ENCODE measurements at regions not wholly inside any gene's neighbourhood (a gene's known extent, or its start where the extent isn't known, plus 50 kb on each side); places are given as distances from the start of the nearest gene placed in this dataset.

DNA sequence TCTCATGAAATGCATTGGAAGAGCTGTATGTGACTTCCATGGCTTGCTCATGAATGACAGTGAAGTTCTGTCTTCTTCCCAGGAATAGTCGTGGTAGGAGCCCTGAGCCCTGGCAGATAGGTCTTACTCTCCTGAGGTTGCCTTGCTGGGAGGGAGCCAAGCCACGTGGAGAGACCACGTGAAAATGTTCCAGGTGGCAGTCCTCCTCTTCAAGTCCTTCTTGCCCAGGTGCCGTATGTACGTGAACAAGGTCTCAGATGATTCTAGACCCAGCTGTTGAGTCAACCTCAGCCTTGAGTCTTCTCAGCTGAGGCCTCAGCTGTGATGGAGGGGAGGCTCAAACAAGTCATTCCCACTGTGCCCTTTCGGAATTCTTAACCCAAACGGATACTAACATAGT is 192.4 kb upstream of the PRDM1 start:
- TF ChIP-seq, protein P1, sequence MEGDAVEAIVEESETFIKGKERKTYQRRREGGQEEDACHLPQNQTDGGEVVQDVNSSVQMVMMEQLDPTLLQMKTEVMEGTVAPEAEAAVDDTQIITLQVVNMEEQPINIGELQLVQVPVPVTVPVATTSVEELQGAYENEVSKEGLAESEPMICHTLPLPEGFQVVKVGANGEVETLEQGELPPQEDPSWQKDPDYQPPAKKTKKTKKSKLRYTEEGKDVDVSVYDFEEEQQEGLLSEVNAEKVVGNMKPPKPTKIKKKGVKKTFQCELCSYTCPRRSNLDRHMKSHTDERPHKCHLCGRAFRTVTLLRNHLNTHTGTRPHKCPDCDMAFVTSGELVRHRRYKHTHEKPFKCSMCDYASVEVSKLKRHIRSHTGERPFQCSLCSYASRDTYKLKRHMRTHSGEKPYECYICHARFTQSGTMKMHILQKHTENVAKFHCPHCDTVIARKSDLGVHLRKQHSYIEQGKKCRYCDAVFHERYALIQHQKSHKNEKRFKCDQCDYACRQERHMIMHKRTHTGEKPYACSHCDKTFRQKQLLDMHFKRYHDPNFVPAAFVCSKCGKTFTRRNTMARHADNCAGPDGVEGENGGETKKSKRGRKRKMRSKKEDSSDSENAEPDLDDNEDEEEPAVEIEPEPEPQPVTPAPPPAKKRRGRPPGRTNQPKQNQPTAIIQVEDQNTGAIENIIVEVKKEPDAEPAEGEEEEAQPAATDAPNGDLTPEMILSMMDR (IDR thresholded peaks at IDR 0.05; ENCODE audit: control extremely low read depth, extremely low read depth): no peak
- Histone ChIP-seq H3K4me3 (no peak overlapping the region), H3K4me1 (ENCODE audit: control insufficient read depth in 5 of 5, insufficient read depth in 5 of 5, low read length in 5 of 5) (no peaks in the 10 kb centered on the region), H3K9ac (ENCODE audit: insufficient read depth in 1 of 2, low read length in 2 of 2) (no peak overlapping the region), H3K36me3 (ENCODE audit: control insufficient read depth in 4 of 4, insufficient read depth in 4 of 4, low read length in 4 of 4) (no peaks in the 10 kb centered on the region), H3K9me3 (ENCODE audit: control insufficient read depth in 4 of 4, insufficient read depth in 3 of 4, low read length in 3 of 4) (peaks cover 0 to 3% (median under 1%) of the 10 kb centered on the region in 4 donors), H3K27me3 (ENCODE audit: control insufficient read depth in 3 of 3, insufficient read depth in 3 of 3, low read length in 2 of 3) (no peaks in the 10 kb centered on the region), H3K27ac (ENCODE audit: low read depth in 1 of 2, low read length in 1 of 2) (no peak overlapping the region)
- DNase-seq: no peak
- 87 to 89% methylated on average over 7 of the region's 7 CpGs for WGBS, 2 donors
- ATAC-seq (ENCODE audit: insufficient read depth, low FRiP score): no peak

DNA sequence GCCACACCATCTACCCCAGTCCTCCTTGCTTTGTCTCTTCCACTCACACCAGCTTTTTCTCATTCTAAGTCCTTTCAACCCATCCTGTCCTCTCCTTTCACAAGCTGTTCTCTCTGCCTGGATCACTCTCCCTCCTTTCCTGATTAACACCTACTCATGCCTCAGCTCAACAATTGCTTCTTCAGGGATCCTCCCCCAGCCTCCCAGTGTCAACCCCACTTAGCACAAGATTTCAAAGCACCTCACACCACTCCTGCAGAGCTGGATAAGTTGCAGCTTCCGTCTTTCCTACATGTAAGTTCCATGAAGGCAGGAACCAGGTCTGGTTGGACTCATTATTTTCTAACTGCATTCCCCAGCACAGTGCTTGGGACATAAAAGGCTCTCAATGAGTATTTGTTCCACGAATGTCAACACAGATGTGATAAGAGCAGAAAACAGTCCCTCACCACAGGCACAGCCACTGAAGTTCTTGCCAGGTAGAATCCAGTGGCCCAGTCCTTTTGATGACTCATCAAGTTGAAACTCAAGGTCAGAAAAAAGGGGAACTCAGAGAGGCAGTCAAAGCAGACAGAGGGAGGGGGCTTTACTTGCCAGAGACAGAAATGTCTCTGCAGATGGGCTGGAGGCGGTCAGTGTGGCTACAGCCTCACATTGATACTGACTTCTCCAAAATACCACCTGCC is 193.4 kb upstream of the PRDM1 start:
- DNase-seq: no peak
- Histone ChIP-seq H3K4me1 (ENCODE audit: control insufficient read depth in 5 of 5, insufficient read depth in 5 of 5, low read length in 5 of 5) (no peaks in the 10 kb centered on the region), H3K27ac (ENCODE audit: low read depth in 1 of 2, low read length in 1 of 2) (no peak overlapping the region), H3K4me3 (no peak overlapping the region), H3K9ac (ENCODE audit: insufficient read depth in 1 of 2, low read length in 2 of 2) (no peak overlapping the region), H3K27me3 (ENCODE audit: control insufficient read depth in 3 of 3, insufficient read depth in 3 of 3, low read length in 2 of 3) (no peaks in the 10 kb centered on the region), H3K36me3 (ENCODE audit: control insufficient read depth in 4 of 4, insufficient read depth in 4 of 4, low read length in 4 of 4) (no peaks in the 10 kb centered on the region), H3K9me3 (ENCODE audit: control insufficient read depth in 4 of 4, insufficient read depth in 3 of 4, low read length in 3 of 4) (peaks cover 0 to 3% (median 0%) of the 10 kb centered on the region in 4 donors)
- TF ChIP-seq, protein P1 (IDR thresholded peaks at IDR 0.05; ENCODE audit: control extremely low read depth, extremely low read depth): no peak
- ATAC-seq (ENCODE audit: insufficient read depth, low FRiP score): no peak
- WGBS, 2 donors: 46 to 65% methylated on average over 3 of the region's 3 CpGs

DNA sequence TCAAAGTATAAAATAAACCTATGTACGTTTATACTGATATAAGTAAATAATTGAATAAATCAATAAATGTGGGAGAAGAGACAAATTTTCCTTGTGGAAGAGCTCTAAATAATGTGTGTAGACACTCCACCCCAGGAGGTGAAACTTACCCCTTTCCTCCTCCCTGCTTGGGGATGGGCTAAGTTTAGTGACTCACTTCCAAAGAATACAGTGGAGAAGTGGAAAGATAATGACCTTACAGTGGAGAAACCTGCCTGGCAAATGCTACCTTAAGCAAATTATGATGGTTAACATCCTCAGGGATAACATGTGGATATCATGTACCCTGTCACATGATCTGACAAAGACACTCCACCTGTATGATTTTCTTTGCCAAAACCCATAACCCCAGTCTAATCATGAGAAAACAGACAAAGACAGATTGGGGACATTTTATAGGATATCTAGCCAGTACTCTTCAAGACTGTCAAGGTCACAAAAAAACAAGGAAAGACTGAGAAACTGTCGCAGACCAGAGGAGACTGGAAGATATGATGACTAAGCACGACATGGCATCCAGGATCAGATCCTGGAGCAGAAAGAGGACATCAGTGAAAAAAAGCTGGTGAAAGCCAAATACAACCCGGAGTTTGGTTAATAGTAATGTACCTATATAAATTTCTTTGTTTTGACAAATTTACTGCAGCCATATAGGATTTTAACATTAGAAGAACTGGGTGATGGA is 195.5 kb upstream of the PRDM1 start:
- DNase-seq (no peak), ATAC-seq (ENCODE audit: insufficient read depth, low FRiP score) (no peak)
- Histone ChIP-seq H3K4me3 (no peak overlapping the region), H3K27ac (ENCODE audit: low read depth in 1 of 2, low read length in 1 of 2) (no peak overlapping the region), H3K27me3 (ENCODE audit: control insufficient read depth in 3 of 3, insufficient read depth in 3 of 3, low read length in 2 of 3) (no peaks in the 10 kb centered on the region), H3K9me3 (ENCODE audit: control insufficient read depth in 4 of 4, insufficient read depth in 3 of 4, low read length in 3 of 4) (peaks cover 0 to 3% (median 0%) of the 10 kb centered on the region in 4 donors), H3K36me3 (ENCODE audit: control insufficient read depth in 4 of 4, insufficient read depth in 4 of 4, low read length in 4 of 4) (no peaks in the 10 kb centered on the region), H3K9ac (ENCODE audit: insufficient read depth in 1 of 2, low read length in 2 of 2) (no peak overlapping the region), H3K4me1 (ENCODE audit: control insufficient read depth in 5 of 5, insufficient read depth in 5 of 5, low read length in 5 of 5) (peaks cover 0 to 2% (median 0%) of the 10 kb centered on the region in 5 donors)
- TF ChIP-seq, protein P1 (IDR thresholded peaks at IDR 0.05; ENCODE audit: control extremely low read depth, extremely low read depth): no peak
- WGBS, 2 donors: 70 to 83% methylated on average over 4 of the region's 4 CpGs
